HEK293 (cell line): ENCODE measurements at regions not wholly inside any gene's neighbourhood (a gene's known extent, or its start where the extent isn't known, plus 50 kb on each side); places are given as distances from the start of the nearest gene placed in this dataset.
"Not testable (repeated sequence)": the region's sequence is repeated elsewhere in the genome, so short reads cannot be mapped to it uniquely, and the experiment has no call there.

Experiments
- CTCF ChIA-PET: fragments of 350-600 bp; formaldehyde crosslinking; extraction: SDS; loops from one replicate; lab custom pipeline; 2021; ENCODE audit warnings: antibody characterized with exemption; lab: Yijun Ruan, JAX
- POLR2A ChIA-PET: fragments of 300-600 bp; formaldehyde crosslinking; extraction: SDS; loops from one replicate; lab custom pipeline; 2020; ENCODE audit warnings: antibody characterized with exemption, inconsistent platforms; lab: Yijun Ruan, JAX
- H3K27ac ChIP-seq: fragments of 200-500 bp; sonication (Bioruptor generic); 2 replicates; pipeline ENCODE4 v1.5.1; 2014; ENCODE audit warnings: low read depth, low read length, control low read depth, inconsistent platforms; ENCODE audit errors: extremely low read depth
- H3K36me3 ChIP-seq, 2 experiments: fragments of 200-500 bp in 1 of 2; sonication (Bioruptor generic) in 1 of 2; 1 replicate in 1 of 2; 2 replicates in 1 of 2; pipeline ENCODE4 v1.5.1; 2014 to 2017; ENCODE audit warnings: inconsistent platforms in 2 of 2, low read length in 2 of 2; ENCODE audit not compliant: control insufficient read depth in 2 of 2, insufficient read depth in 1 of 2
- H3K4me1 ChIP-seq: fragments of 200-500 bp; sonication (Bioruptor generic); 2 replicates; pipeline ENCODE4 v1.5.1; 2014; ENCODE audit warnings: mild to moderate bottlenecking, low read length, inconsistent platforms; ENCODE audit not compliant: control insufficient read depth, insufficient read depth
- H3K4me3 ChIP-seq: 2 replicates; pipeline ENCODE4 v1.5.1; 2011; ENCODE audit warnings: low read depth, mild to moderate bottlenecking, control low read depth, low read length, moderate library complexity
- H3K9me3 ChIP-seq: fragments of 200-500 bp; sonication (Bioruptor generic); 2 replicates; pipeline ENCODE4 v1.5.1; 2014; ENCODE audit warnings: low read depth, low read length, inconsistent platforms; ENCODE audit not compliant: control insufficient read depth, insufficient read depth
- BCL11B ChIP-seq: fragments of 450-650 bp; formaldehyde crosslinking; IDR thresholded peaks from 2 replicates; pipeline ENCODE4 v1.5.1; 2016; ENCODE audit warnings: low read depth, missing biosample characterization, missing genetic modification characterization
- GLIS1 ChIP-seq: fragments of 450-650 bp; formaldehyde crosslinking; IDR thresholded peaks from 2 replicates; pipeline ENCODE4 v1.5.1; 2016; ENCODE audit warnings: missing biosample characterization, missing genetic modification characterization
- HOXA7 ChIP-seq: sonication (generic); formaldehyde crosslinking; IDR thresholded peaks from 2 replicates; pipeline ENCODE4 v1.8.1; 2022; ENCODE audit warnings: missing genetic modification reagents, borderline replicate concordance
- MEIS1 ChIP-seq: sonication (generic); formaldehyde crosslinking; IDR thresholded peaks from 2 replicates; pipeline ENCODE4 v1.8.1; 2022; ENCODE audit warnings: missing genetic modification reagents, mild to moderate bottlenecking, borderline replicate concordance
- PRDM1 ChIP-seq: fragments of 450-650 bp; formaldehyde crosslinking; IDR thresholded peaks from 2 replicates; pipeline ENCODE4; 2016; ENCODE audit warnings: missing biosample characterization, missing genetic modification characterization
- SCRT2 ChIP-seq: fragments of 450-650 bp; formaldehyde crosslinking; IDR thresholded peaks from 2 replicates; pipeline ENCODE4 v1.5.1; 2016; ENCODE audit warnings: missing biosample characterization, missing genetic modification characterization
- YY2 ChIP-seq: fragments of 450-650 bp; formaldehyde crosslinking; IDR thresholded peaks from 2 replicates; pipeline ENCODE4 v1.5.1; 2016; ENCODE audit warnings: missing biosample characterization, missing genetic modification characterization
- ZNF138 ChIP-seq: fragments of 450-650 bp; formaldehyde crosslinking; IDR thresholded peaks from 2 replicates; pipeline ENCODE4 v1.5.1; 2016; ENCODE audit warnings: missing biosample characterization, missing genetic modification characterization, borderline replicate concordance
- ZNF146 ChIP-seq: fragments of 450-650 bp; formaldehyde crosslinking; IDR thresholded peaks from 2 replicates; pipeline ENCODE4 v1.5.1; 2016; ENCODE audit warnings: missing biosample characterization, missing genetic modification characterization
- ZNF16 ChIP-seq: fragments of 450-650 bp; formaldehyde crosslinking; IDR thresholded peaks from 2 replicates; pipeline ENCODE4 v1.5.1; 2016; ENCODE audit warnings: low read depth, missing biosample characterization, missing genetic modification characterization
- ZNF202 ChIP-seq: fragments of 450-650 bp; formaldehyde crosslinking; IDR thresholded peaks from 2 replicates; pipeline ENCODE4 v1.5.1; 2016; ENCODE audit warnings: missing biosample characterization, missing genetic modification characterization, borderline replicate concordance
- ZNF223 ChIP-seq: fragments of 450-650 bp; formaldehyde crosslinking; IDR thresholded peaks from 2 replicates; pipeline ENCODE4 v1.5.1; 2016; ENCODE audit warnings: missing biosample characterization, missing genetic modification characterization
- ZNF514 ChIP-seq: fragments of 450-650 bp; formaldehyde crosslinking; IDR thresholded peaks from 2 replicates; pipeline ENCODE4 v1.5.1; 2016; ENCODE audit warnings: missing biosample characterization, missing genetic modification characterization
- ZNF549 ChIP-seq: fragments of 450-650 bp; IDR thresholded peaks from 2 replicates; pipeline ENCODE4 v1.5.1; 2018; ENCODE audit warnings: missing biosample characterization, missing genetic modification characterization, mild to moderate bottlenecking, inconsistent platforms, moderate library complexity
- ZNF664 ChIP-seq: fragments of 450-650 bp; formaldehyde crosslinking; IDR thresholded peaks from 2 replicates; pipeline ENCODE4 v1.5.1; 2016; ENCODE audit warnings: missing biosample characterization, missing genetic modification characterization
- ZNF670 ChIP-seq: fragments of 450-650 bp; formaldehyde crosslinking; IDR thresholded peaks from 2 replicates; pipeline ENCODE4 v1.5.1; 2016; ENCODE audit warnings: missing biosample characterization, missing genetic modification characterization, low read depth
- ZNF747 ChIP-seq: fragments of 450-650 bp; formaldehyde crosslinking; IDR thresholded peaks from 2 replicates; pipeline ENCODE4 v1.5.1; 2016; ENCODE audit warnings: missing biosample characterization, missing genetic modification characterization
- ZNF837 ChIP-seq: fragments of 450-650 bp; formaldehyde crosslinking; IDR thresholded peaks from 2 replicates; pipeline ENCODE4 v1.5.1; 2016; ENCODE audit warnings: missing biosample characterization, missing genetic modification characterization
- TF ChIP-seq, protein P1 (sequence below): IDR thresholded peaks from 2 replicates; pipeline ENCODE4 v1.6.1; 2011; ENCODE audit warnings: mild to moderate bottlenecking, low read depth, low read length, borderline replicate concordance
- TF ChIP-seq, protein P2 (sequence below): fragments of 450-650 bp; formaldehyde crosslinking; IDR thresholded peaks from 2 replicates; pipeline ENCODE4 v1.5.1; 2016; ENCODE audit warnings: missing biosample characterization, missing genetic modification characterization
- TF ChIP-seq, protein P3 (sequence below): fragments of 450-650 bp; formaldehyde crosslinking; IDR thresholded peaks from 2 replicates; pipeline ENCODE4 v1.5.1; 2016; ENCODE audit warnings: missing biosample characterization, missing genetic modification characterization
- TF ChIP-seq, protein P4 (sequence below): fragments of 450-650 bp; formaldehyde crosslinking; IDR thresholded peaks from 2 replicates; pipeline ENCODE4 v1.5.1; 2017; ENCODE audit warnings: missing biosample characterization, mild to moderate bottlenecking, missing genetic modification characterization, moderate library complexity
- TF ChIP-seq, protein P5 (sequence below): fragments of 450-650 bp; IDR thresholded peaks from 2 replicates; pipeline ENCODE4 v1.5.1; 2018; ENCODE audit warnings: missing biosample characterization, missing genetic modification characterization

DNA sequence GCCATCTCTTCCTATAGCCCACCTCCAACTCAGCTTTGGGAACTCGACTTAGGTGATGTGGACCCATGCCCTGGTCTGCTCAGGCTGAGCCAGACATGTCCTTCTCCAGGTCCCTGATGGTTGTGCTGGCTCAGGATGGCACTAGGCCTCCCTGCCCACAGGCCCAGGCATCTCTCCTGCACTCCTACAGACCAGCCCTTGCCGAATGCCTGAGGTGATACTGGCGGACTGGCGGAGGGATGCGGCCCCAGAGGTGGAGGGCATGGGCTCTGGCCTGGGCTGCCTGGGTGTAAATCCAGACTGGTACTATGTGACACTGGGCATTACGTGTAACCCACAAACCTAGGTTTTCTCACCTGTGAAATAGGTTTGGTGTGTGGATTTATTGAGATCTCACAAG lies 352.8 kb downstream of the SHANK2 start:
- Histone ChIP-seq H3K9me3 (no peaks in the 10 kb centered on the region), H3K4me1 (no peaks in the 10 kb centered on the region), H3K4me3 (no peak overlapping the region), H3K36me3 (no peaks in the 10 kb centered on the region), H3K27ac (no peak overlapping the region)
- ChIA-PET CTCF (no interaction called here), POLR2A (no interaction called here)
- no peak for TF ChIP-seq HOXA7
- no peak for TF ChIP-seq ZNF146 (tag by site-specific recombination)
- TF ChIP-seq ZNF138 (tag by site-specific recombination) = no peak
- no peak for TF ChIP-seq ZNF223 (tag by site-specific recombination)
- TF ChIP-seq BCL11B (tag by site-specific recombination) = no peak
- TF ChIP-seq ZNF202 (tag by site-specific recombination) = no peak
- TF ChIP-seq YY2 (tag by site-specific recombination) = no peak

DNA sequence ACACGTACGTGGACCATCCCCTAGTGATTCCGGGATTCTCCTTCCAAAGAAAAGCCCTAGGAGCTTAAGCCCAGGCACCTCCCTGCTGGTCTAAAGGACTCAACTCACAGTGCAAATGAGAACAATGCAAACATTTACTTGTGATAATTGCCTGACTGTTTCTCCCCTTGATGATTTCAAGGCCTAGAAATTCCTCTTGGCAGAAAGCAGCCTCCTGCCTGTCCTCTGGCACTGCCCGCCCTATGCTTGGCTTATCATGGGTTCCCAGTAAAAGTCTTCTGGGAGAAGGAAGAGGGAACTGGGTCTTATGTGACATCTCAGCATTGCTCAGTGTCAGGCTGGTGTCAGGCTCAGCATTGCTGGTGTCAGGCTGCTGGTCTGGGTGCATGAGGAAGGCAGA lies 351.8 kb downstream of the SHANK2 start:
- Histone ChIP-seq H3K4me3 (no peak overlapping the region), H3K4me1 (no peaks in the 10 kb centered on the region), H3K9me3 (no peaks in the 10 kb centered on the region), H3K36me3 (no peaks in the 10 kb centered on the region), H3K27ac (no peak overlapping the region)
- ChIA-PET POLR2A (no interaction called here), CTCF (no interaction called here)
- TF ChIP-seq PRDM1 (tag by site-specific recombination) (no peak), ZNF514 (tag by site-specific recombination) (no peak), GLIS1 (tag by site-specific recombination) (no peak), ZNF664 (no peak), ZNF549 (tag by site-specific recombination) (no peak), ZNF16 (no peak), ZNF670 (tag by site-specific recombination) (no peak), ZNF747 (tag by site-specific recombination) (no peak)
- TF ChIP-seq, protein P1, sequence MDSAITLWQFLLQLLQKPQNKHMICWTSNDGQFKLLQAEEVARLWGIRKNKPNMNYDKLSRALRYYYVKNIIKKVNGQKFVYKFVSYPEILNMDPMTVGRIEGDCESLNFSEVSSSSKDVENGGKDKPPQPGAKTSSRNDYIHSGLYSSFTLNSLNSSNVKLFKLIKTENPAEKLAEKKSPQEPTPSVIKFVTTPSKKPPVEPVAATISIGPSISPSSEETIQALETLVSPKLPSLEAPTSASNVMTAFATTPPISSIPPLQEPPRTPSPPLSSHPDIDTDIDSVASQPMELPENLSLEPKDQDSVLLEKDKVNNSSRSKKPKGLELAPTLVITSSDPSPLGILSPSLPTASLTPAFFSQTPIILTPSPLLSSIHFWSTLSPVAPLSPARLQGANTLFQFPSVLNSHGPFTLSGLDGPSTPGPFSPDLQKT = no peak
- TF ChIP-seq, protein P2, sequence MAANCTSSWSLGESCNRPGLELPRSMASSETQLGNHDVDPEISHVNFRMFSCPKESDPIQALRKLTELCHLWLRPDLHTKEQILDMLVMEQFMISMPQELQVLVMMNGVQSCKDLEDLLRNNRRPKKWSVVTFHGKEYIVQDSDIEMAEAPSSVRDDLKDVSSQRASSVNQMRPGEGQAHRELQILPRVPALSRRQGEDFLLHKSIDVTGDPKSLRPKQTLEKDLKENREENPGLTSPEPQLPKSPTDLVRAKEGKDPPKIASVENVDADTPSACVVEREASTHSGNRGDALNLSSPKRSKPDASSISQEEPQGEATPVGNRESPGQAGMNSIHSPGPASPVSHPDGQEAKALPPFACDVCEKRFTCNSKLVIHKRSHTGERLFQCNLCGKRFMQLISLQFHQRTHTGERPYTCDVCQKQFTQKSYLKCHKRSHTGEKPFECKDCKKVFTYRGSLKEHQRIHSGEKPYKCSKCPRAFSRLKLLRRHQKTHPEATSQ = no peak

DNA sequence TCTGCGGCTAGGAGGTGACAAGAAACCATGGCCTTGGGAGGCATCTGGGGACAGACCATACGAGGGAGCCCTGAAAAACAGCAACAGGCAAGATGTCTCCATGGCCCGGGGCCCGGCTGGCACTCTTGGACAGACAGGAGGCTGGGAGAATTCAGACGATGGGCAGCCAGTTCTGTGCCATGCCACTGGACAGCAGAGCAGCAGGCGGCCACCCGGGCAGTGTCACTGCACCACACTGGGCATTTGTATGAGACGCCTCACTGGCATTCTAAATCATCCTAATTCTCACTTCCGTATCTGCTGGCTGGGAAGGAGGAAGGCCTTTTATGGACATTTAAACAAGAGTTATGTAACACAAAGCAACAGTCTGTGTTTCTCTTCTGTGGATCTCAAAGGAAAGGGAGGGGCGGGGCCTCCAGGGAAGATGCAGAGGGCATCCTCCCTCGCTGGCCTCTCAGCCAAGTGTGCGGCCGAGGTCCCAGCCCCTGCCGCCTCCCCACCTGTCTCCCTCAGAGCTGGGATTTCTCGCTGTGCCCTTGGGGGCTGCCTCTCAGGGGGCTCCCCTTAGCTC lies 350.3 kb downstream of the SHANK2 start:
- POLR2A ChIA-PET = no interaction called here
- CTCF ChIA-PET = no interaction called here
- H3K36me3 ChIP-seq = no peaks in the 10 kb centered on the region

DNA sequence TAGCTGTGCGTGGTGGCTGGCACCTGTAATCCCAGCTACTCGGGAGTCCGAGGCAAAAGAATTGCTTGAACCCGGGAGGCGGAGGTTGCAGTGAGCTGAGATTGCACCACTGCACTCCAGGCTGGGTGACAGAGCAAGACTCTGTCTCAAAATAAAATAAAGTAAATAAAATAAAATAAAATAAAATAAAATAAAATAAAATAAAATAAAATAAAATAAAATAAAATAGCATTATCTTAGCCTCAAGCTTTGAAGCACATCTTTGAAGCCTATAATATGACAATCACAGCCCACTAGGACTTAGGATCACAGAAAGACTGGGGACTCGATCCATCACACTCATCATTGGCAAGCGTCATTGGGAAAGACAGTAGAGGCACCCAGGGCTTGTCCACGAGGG lies 349.1 kb downstream of the SHANK2 start:
- H3K27ac ChIP-seq, CTCF ChIA-PET, H3K4me1 ChIP-seq, H3K9me3 ChIP-seq, H3K36me3 ChIP-seq, H3K4me3 ChIP-seq, POLR2A ChIA-PET: not testable (repeated sequence)

More for the DNA sequence above, 350.3 kb downstream of the SHANK2 start:
- H3K4me3 ChIP-seq = no peak overlapping the region
- H3K27ac ChIP-seq = no peak overlapping the region
- no peaks in the 10 kb centered on the region for H3K9me3 ChIP-seq
- TF ChIP-seq, protein P3, sequence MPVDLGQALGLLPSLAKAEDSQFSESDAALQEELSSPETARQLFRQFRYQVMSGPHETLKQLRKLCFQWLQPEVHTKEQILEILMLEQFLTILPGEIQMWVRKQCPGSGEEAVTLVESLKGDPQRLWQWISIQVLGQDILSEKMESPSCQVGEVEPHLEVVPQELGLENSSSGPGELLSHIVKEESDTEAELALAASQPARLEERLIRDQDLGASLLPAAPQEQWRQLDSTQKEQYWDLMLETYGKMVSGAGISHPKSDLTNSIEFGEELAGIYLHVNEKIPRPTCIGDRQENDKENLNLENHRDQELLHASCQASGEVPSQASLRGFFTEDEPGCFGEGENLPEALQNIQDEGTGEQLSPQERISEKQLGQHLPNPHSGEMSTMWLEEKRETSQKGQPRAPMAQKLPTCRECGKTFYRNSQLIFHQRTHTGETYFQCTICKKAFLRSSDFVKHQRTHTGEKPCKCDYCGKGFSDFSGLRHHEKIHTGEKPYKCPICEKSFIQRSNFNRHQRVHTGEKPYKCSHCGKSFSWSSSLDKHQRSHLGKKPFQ = no peak
- TF ChIP-seq SCRT2 (tag by site-specific recombination) (no peak), MEIS1 (CRISPR knock-in tag) (no peak), ZNF837 (tag by site-specific recombination) (no peak)
- TF ChIP-seq, protein P4, sequence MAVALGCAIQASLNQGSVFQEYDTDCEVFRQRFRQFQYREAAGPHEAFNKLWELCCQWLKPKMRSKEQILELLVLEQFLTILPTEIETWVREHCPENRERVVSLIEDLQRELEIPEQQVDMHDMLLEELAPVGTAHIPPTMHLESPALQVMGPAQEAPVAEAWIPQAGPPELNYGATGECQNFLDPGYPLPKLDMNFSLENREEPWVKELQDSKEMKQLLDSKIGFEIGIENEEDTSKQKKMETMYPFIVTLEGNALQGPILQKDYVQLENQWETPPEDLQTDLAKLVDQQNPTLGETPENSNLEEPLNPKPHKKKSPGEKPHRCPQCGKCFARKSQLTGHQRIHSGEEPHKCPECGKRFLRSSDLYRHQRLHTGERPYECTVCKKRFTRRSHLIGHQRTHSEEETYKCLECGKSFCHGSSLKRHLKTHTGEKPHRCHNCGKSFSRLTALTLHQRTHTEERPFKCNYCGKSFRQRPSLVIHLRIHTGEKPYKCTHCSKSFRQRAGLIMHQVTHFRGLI (tag by site-specific recombination) = no peak
- TF ChIP-seq, protein P5, sequence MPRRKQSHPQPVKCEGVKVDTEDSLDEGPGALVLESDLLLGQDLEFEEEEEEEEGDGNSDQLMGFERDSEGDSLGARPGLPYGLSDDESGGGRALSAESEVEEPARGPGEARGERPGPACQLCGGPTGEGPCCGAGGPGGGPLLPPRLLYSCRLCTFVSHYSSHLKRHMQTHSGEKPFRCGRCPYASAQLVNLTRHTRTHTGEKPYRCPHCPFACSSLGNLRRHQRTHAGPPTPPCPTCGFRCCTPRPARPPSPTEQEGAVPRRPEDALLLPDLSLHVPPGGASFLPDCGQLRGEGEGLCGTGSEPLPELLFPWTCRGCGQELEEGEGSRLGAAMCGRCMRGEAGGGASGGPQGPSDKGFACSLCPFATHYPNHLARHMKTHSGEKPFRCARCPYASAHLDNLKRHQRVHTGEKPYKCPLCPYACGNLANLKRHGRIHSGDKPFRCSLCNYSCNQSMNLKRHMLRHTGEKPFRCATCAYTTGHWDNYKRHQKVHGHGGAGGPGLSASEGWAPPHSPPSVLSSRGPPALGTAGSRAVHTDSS (tag by site-specific recombination) = no peak
- H3K4me1 ChIP-seq = no peaks in the 10 kb centered on the region
